Esophagus (tissue), 2 donors: ENCODE measurements at regions not wholly inside any gene's neighbourhood (a gene's known extent, or its start where the extent isn't known, plus 50 kb on each side); places are given as distances from the start of the nearest gene placed in this dataset.
"Not testable (repeated sequence)": the region's sequence is repeated elsewhere in the genome, so short reads cannot be mapped to it uniquely, and the experiment has no call there.

Source experiments
- H3K27ac ChIP-seq, 2 donors: one replicate each; pipeline ENCODE4 v1.5.1; 2013; ENCODE audit warnings: low read depth in 2 of 2, mild to moderate bottlenecking in 2 of 2, inconsistent platforms in 1 of 2, low read length in 1 of 2, moderate library complexity in 1 of 2
- H3K27me3 ChIP-seq, 2 donors: one replicate each; pipeline ENCODE4 v1.6.1; 2013; ENCODE audit warnings: low read length in 2 of 2, control low read depth in 1 of 2, mild to moderate bottlenecking in 1 of 2; ENCODE audit not compliant: insufficient read depth in 2 of 2, control insufficient read depth in 1 of 2
- H3K36me3 ChIP-seq, 2 donors: one replicate each; pipeline ENCODE4 v1.6.1; 2013; ENCODE audit warnings: low read length in 1 of 2; ENCODE audit not compliant: control insufficient read depth in 2 of 2, insufficient read depth in 2 of 2
- H3K4me1 ChIP-seq, 2 donors: one replicate each; pipeline ENCODE4 v1.6.1; 2013; ENCODE audit warnings: low read length in 1 of 2; ENCODE audit not compliant: control insufficient read depth in 2 of 2, insufficient read depth in 2 of 2
- H3K4me3 ChIP-seq, 2 donors: one replicate each; pipeline ENCODE4 v1.5.1; 2013; ENCODE audit warnings: low read length in 2 of 2, mild to moderate bottlenecking in 2 of 2, low read depth in 1 of 2, moderate library complexity in 1 of 2
- H3K9me3 ChIP-seq, 2 donors: one replicate each; pipeline ENCODE4 v1.6.1; 2013; ENCODE audit warnings: mild to moderate bottlenecking in 2 of 2, low read depth in 1 of 2, low read length in 1 of 2, moderate library complexity in 1 of 2; ENCODE audit not compliant: control insufficient read depth in 2 of 2, insufficient read depth in 1 of 2
- WGBS, 2 donors: extraction: QIAGEN DNeasy Blood & Tissue Kit; methylation state at CpG; one replicate each; pipeline ENCODE4 v1.1.7; 2013; 5-methylcytosine and 5-hydroxymethylcytosine counted together
- donor health status: healthy with polysubstance abuse.
- donor health status: Bipolar disorder and iron deficiency.

- no peaks in the 10 kb centered on the region for H3K27me3 ChIP-seq
- no peak overlapping the region for H3K4me3 ChIP-seq
- WGBS, 2 donors, result 94 to 100% methylated on average over 1 of the region's 1 CpG
- H3K36me3 ChIP-seq, result no peaks in the 10 kb centered on the region
- H3K9me3 ChIP-seq, result no peaks in the 10 kb centered on the region
- H3K27ac ChIP-seq, result no peak overlapping the region
- H3K4me1 ChIP-seq, result no peaks in the 10 kb centered on the region
Measured at GRCh38 chrX:54615109-54615508, 85.1 kb downstream of the GNL3L start.

- 68 to 74% methylated on average over 3 of the region's 3 CpGs for WGBS, 2 donors
- no peak overlapping the region for H3K4me3 ChIP-seq
- no peaks in the 10 kb centered on the region for H3K4me1 ChIP-seq
- H3K27me3 ChIP-seq, result no peaks in the 10 kb centered on the region
- no peaks in the 10 kb centered on the region for H3K36me3 ChIP-seq
- H3K27ac ChIP-seq, result no peak overlapping the region
- no peaks in the 10 kb centered on the region for H3K9me3 ChIP-seq
Measured at GRCh38 chrX:54633641-54634040, 103.6 kb downstream of the GNL3L start.

- peak overlapping the region in 1 of 2 donors; percentile 28 for H3K4me3 ChIP-seq
- no peaks in the 10 kb centered on the region for H3K4me1 ChIP-seq
- 33 to 48% methylated on average over 3 of the region's 3 CpGs for WGBS, 2 donors
- H3K27ac ChIP-seq, result peak overlapping the region; percentile 40 to 87
- no peaks in the 10 kb centered on the region for H3K9me3 ChIP-seq
- H3K36me3 ChIP-seq, result no peaks in the 10 kb centered on the region
- no peaks in the 10 kb centered on the region for H3K27me3 ChIP-seq
Measured at GRCh38 chrX:54639018-54639345, 109.0 kb downstream of the GNL3L start.

GRCh38 chrX:54639346-54640102 lies 109.5 kb downstream of the GNL3L start:
- Histone ChIP-seq H3K9me3 (no peaks in the 10 kb centered on the region), H3K4me3 (peak overlapping the region; percentile 28 to 40), H3K27me3 (no peaks in the 10 kb centered on the region), H3K4me1 (no peaks in the 10 kb centered on the region), H3K36me3 (no peaks in the 10 kb centered on the region), H3K27ac (peak overlapping the region; percentile 87 to 89)
- 0 to 34% methylated on average over 47 of the region's 47 CpGs for WGBS, 2 donors

GRCh38 chrX:54640103-54640690 lies 110.2 kb downstream of the GNL3L start:
- Histone ChIP-seq H3K4me1 (no peaks in the 10 kb centered on the region), H3K36me3 (no peaks in the 10 kb centered on the region), H3K9me3 (no peaks in the 10 kb centered on the region), H3K27me3 (no peaks in the 10 kb centered on the region), H3K4me3 (peak overlapping the region; percentile 28 to 40), H3K27ac (peak overlapping the region; percentile 87 to 89)
- WGBS, 2 donors, result 38 to 50% methylated on average over 6 of the region's 6 CpGs

GRCh38 chrX:54640736-54641135 lies 110.7 kb downstream of the GNL3L start:
- Histone ChIP-seq H3K9me3 (no peaks in the 10 kb centered on the region), H3K27me3 (no peaks in the 10 kb centered on the region), H3K36me3 (no peaks in the 10 kb centered on the region), H3K27ac (no peak overlapping the region), H3K4me3 (no peak overlapping the region), H3K4me1 (no peaks in the 10 kb centered on the region)
- 61 to 65% methylated on average over 8 of the region's 8 CpGs for WGBS, 2 donors

- Histone ChIP-seq H3K9me3 (no peaks in the 10 kb centered on the region), H3K27me3 (no peaks in the 10 kb centered on the region), H3K4me1 (no peaks in the 10 kb centered on the region), H3K36me3 (no peaks in the 10 kb centered on the region), H3K27ac (no peak overlapping the region), H3K4me3 (no peak overlapping the region)
Measured at GRCh38 chrX:54641530-54641929, 111.5 kb downstream of the GNL3L start.

GRCh38 chrX:54647607-54648006 lies 117.6 kb downstream of the GNL3L start:
- not testable (repeated sequence) for H3K27me3 ChIP-seq, H3K36me3 ChIP-seq, H3K4me3 ChIP-seq, H3K27ac ChIP-seq, H3K9me3 ChIP-seq, H3K4me1 ChIP-seq
- WGBS, 2 donors, result 83 to 93% methylated on average over 4 of the region's 4 CpGs

- H3K4me3 ChIP-seq, result no peak overlapping the region
- H3K27me3 ChIP-seq, result no peaks in the 10 kb centered on the region
- no peak overlapping the region for H3K27ac ChIP-seq
- no peaks in the 10 kb centered on the region for H3K36me3 ChIP-seq
- H3K9me3 ChIP-seq, result no peaks in the 10 kb centered on the region
- 61 to 81% methylated on average over 2 of the region's 2 CpGs for WGBS, 2 donors
- no peaks in the 10 kb centered on the region for H3K4me1 ChIP-seq
Measured at GRCh38 chrX:54659547-54659946, 129.5 kb downstream of the GNL3L start.

GRCh38 chrX:54675762-54676161 lies 122.3 kb downstream of the ITIH6 start:
- H3K36me3 ChIP-seq, result no peaks in the 10 kb centered on the region
- no peak overlapping the region for H3K4me3 ChIP-seq
- no peaks in the 10 kb centered on the region for H3K4me1 ChIP-seq
- no peaks in the 10 kb centered on the region for H3K9me3 ChIP-seq
- no peaks in the 10 kb centered on the region for H3K27me3 ChIP-seq
- H3K27ac ChIP-seq, result no peak overlapping the region
- WGBS, 2 donors, result 63 to 72% methylated on average over 1 of the region's 1 CpG
